Activated CD8-positive, alpha-beta memory T cell treated with anti-CD3 and anti-CD28 coated beads, Interleukin-2, amount 50 U/mL, for 1 hour (primary cell): ENCODE measurements at regions not wholly inside any gene's neighbourhood (a gene's known extent, or its start where the extent isn't known, plus 50 kb on each side); places are given as distances from the start of the nearest gene placed in this dataset.
A peak's percentile ranks its signal among the peaks of the same experiment; 100 is the strongest.

Experiments used
- DNase-seq: peaks from one replicate; pipeline ENCODE4 v3.0.0-alpha.2; 2020; ENCODE audit errors: extremely low read depth

- DNase-seq = no peak
Observed at GRCh38 chr11:95717314-95717713, 72.3 kb downstream of the FAM76B start.

GRCh38 chr11:95716266-95716665 is 73.3 kb downstream of the FAM76B start:
- no peak for DNase-seq

GRCh38 chr11:95715777-95716241 is 73.8 kb downstream of the FAM76B start:
- no peak for DNase-seq

GRCh38 chr11:95714843-95715776 is 74.5 kb downstream of the FAM76B start:
- DNase-seq = no peak

- no peak for DNase-seq
Observed at GRCh38 chr11:95713428-95713827, 76.2 kb downstream of the FAM76B start.

GRCh38 chr11:95711945-95712221 is 77.7 kb downstream of the FAM76B start:
- no peak for DNase-seq

- DNase-seq = no peak
Observed at GRCh38 chr11:95711162-95711944, 78.2 kb downstream of the FAM76B start.

GRCh38 chr11:95708681-95709080 is 80.9 kb downstream of the FAM76B start:
- no peak for DNase-seq

GRCh38 chr11:95706974-95707387 is 82.6 kb downstream of the FAM76B start:
- DNase-seq = no peak

- peak; percentile 68 for DNase-seq
Observed at GRCh38 chr11:95705485-95706124, 84.0 kb downstream of the FAM76B start.

GRCh38 chr11:95704865-95705264 is 84.7 kb downstream of the FAM76B start:
- DNase-seq = no peak

GRCh38 chr11:95703049-95703448 is 86.5 kb downstream of the FAM76B start:
- DNase-seq = no peak

- no peak for DNase-seq
Observed at GRCh38 chr11:95702526-95702925, 87.1 kb downstream of the FAM76B start.

GRCh38 chr11:95700471-95700817 is 89.1 kb downstream of the FAM76B start:
- DNase-seq = no peak

- DNase-seq = no peak
Observed at GRCh38 chr11:95699631-95700470, 89.7 kb downstream of the FAM76B start.

- no peak for DNase-seq
Observed at GRCh38 chr11:95698676-95699557, 90.7 kb downstream of the FAM76B start.

- DNase-seq = no peak
Observed at GRCh38 chr11:95697614-95698408, 91.8 kb downstream of the FAM76B start.

GRCh38 chr11:95695181-95695580 is 94.4 kb downstream of the FAM76B start:
- no peak for DNase-seq

GRCh38 chr11:95693298-95693697 is 96.3 kb downstream of the FAM76B start:
- no peak for DNase-seq
